WTC11 (cell line): ENCODE measurements at regions not wholly inside any gene's neighbourhood (a gene's known extent, or its start where the extent isn't known, plus 50 kb on each side); places are given as distances from the start of the nearest gene placed in this dataset.

ENCODE experiments used
- ATAC-seq: fragments of 200-7000 bp; cut with Tn5 transposase; 2 replicates; pipeline ENCODE4 v1.10.0; 2021; ENCODE audit warnings: mild to moderate bottlenecking, moderate library complexity
- CTCF ChIA-PET: fragments of 300-600 bp; sonication (Branson Sonifier 250); formaldehyde crosslinking; loops from one replicate; lab custom pipeline; 2021; ENCODE audit warnings: antibody characterized with exemption; lab: Charles Lee
- POLR2A ChIA-PET: fragments of 350-600 bp; sonication (Branson Sonifier 250); formaldehyde crosslinking; loops from one replicate; lab custom pipeline; 2021; ENCODE audit warnings: antibody characterized with exemption; lab: Charles Lee
- DNase-seq: peaks from one replicate; pipeline ENCODE4 v3.0.0; 2021; ENCODE audit warnings: low spot score
- H3K27ac Mint-ChIP-seq: 2 replicates; pipeline ENCODE4 v1.8.0; 2021; ENCODE audit warnings: mixed read lengths
- H3K27me3 Mint-ChIP-seq: 2 replicates; pipeline ENCODE4 v1.8.0; 2021; ENCODE audit warnings: low read depth, mild to moderate bottlenecking, moderate library complexity, mixed read lengths
- H3K36me3 Mint-ChIP-seq: 2 replicates; pipeline ENCODE4 v1.8.0; 2021; ENCODE audit warnings: mixed read lengths
- H3K4me1 Mint-ChIP-seq: 2 replicates; pipeline ENCODE4 v1.8.0; 2022; ENCODE audit warnings: mixed read lengths
- H3K4me3 Mint-ChIP-seq: 2 replicates; pipeline ENCODE4 v1.8.0; 2021; ENCODE audit warnings: mild to moderate bottlenecking, moderate library complexity, mixed read lengths
- H3K9me3 Mint-ChIP-seq: 2 replicates; pipeline ENCODE4 v1.8.0; 2021; ENCODE audit warnings: mixed read lengths
- ATF1 ChIP-seq: sonication (generic); formaldehyde crosslinking; IDR thresholded peaks from 2 replicates; pipeline ENCODE4 v1.8.1; 2023; ENCODE audit warnings: mild to moderate bottlenecking, moderate library complexity, missing genetic modification reagents
- CDX4 ChIP-seq: fragments of 250-450 bp; sonication (Bioruptor Pico); IDR thresholded peaks from 2 replicates; pipeline ENCODE4 v1.9.0; 2021; ENCODE audit warnings: moderate library complexity, mild to moderate bottlenecking, inconsistent platforms, borderline replicate concordance
- CREM ChIP-seq: sonication (generic); formaldehyde crosslinking; IDR thresholded peaks from 2 replicates; pipeline ENCODE4 v1.8.1; 2022; ENCODE audit warnings: mild to moderate bottlenecking, missing genetic modification reagents, moderate library complexity
- CTCF ChIP-seq: fragments of 200-600 bp; IDR thresholded peaks from 2 replicates; pipeline ENCODE4 v1.8.0; 2022; ENCODE audit warnings: antibody characterized with exemption
- ELF4 ChIP-seq: sonication (generic); formaldehyde crosslinking; IDR thresholded peaks from 2 replicates; pipeline ENCODE4 v1.8.1; 2022; ENCODE audit warnings: low read depth, mild to moderate bottlenecking, moderate library complexity, missing genetic modification reagents
- ESRRA ChIP-seq: sonication (generic); formaldehyde crosslinking; IDR thresholded peaks from 2 replicates; pipeline ENCODE4 v1.8.1; 2022; ENCODE audit warnings: mild to moderate bottlenecking, missing genetic modification reagents, borderline replicate concordance
- FOXP1 ChIP-seq: sonication (generic); formaldehyde crosslinking; IDR thresholded peaks from 2 replicates; pipeline ENCODE4 v1.8.0; 2022; ENCODE audit warnings: missing genetic modification reagents, mild to moderate bottlenecking, moderate library complexity, borderline replicate concordance
- GABPB1 ChIP-seq: sonication (generic); formaldehyde crosslinking; IDR thresholded peaks from 2 replicates; pipeline ENCODE4 v1.8.1; 2023; ENCODE audit warnings: mild to moderate bottlenecking, missing genetic modification reagents
- KAT7 ChIP-seq: sonication (generic); formaldehyde crosslinking; IDR thresholded peaks from 2 replicates; pipeline ENCODE4 v1.8.1; 2023; ENCODE audit warnings: missing genetic modification reagents, mild to moderate bottlenecking, borderline replicate concordance
- OVOL2 ChIP-seq: fragments of 250-450 bp; sonication (Bioruptor Pico); IDR thresholded peaks from 2 replicates; pipeline ENCODE4 v1.9.0; 2021; ENCODE audit warnings: mild to moderate bottlenecking, borderline replicate concordance
- PRDM15 ChIP-seq: sonication (generic); formaldehyde crosslinking; IDR thresholded peaks from 2 replicates; pipeline ENCODE4 v1.8.0; 2022; ENCODE audit warnings: missing genetic modification reagents
- RELA ChIP-seq: sonication (generic); formaldehyde crosslinking; IDR thresholded peaks from 2 replicates; pipeline ENCODE4 v1.8.1; 2022; ENCODE audit warnings: missing genetic modification reagents, mild to moderate bottlenecking, borderline replicate concordance
- TCF7 ChIP-seq: sonication (generic); formaldehyde crosslinking; IDR thresholded peaks from 2 replicates; pipeline ENCODE4 v1.8.0; 2022; ENCODE audit warnings: mild to moderate bottlenecking, low read depth, missing genetic modification reagents, moderate library complexity
- ZNF425 ChIP-seq: fragments of 250-450 bp; sonication (Bioruptor Pico); conservative IDR thresholded peaks from 2 replicates; pipeline ENCODE4 v1.9.0; 2021; ENCODE audit warnings: mild to moderate bottlenecking
- ZNF512 ChIP-seq: sonication (generic); formaldehyde crosslinking; IDR thresholded peaks from 2 replicates; pipeline ENCODE4 v1.8.1; 2022; ENCODE audit warnings: missing genetic modification reagents, borderline replicate concordance
- ZNF671 ChIP-seq: fragments of 250-450 bp; sonication (Bioruptor Pico); IDR thresholded peaks from 2 replicates; pipeline ENCODE4 v1.8.0; 2021; ENCODE audit warnings: mild to moderate bottlenecking
- TF ChIP-seq, protein P1 (sequence below): sonication (generic); formaldehyde crosslinking; IDR thresholded peaks from 2 replicates; pipeline ENCODE4 v1.8.0; 2023; ENCODE audit warnings: missing genetic modification reagents
- TF ChIP-seq, protein P2 (sequence below): sonication (generic); formaldehyde crosslinking; IDR thresholded peaks from 2 replicates; pipeline ENCODE4 v1.8.1; 2022; ENCODE audit warnings: low read depth, mild to moderate bottlenecking, moderate library complexity, missing genetic modification reagents, borderline replicate concordance
- TF ChIP-seq, protein P3 (sequence below): sonication (generic); formaldehyde crosslinking; IDR thresholded peaks from 2 replicates; pipeline ENCODE4 v1.8.0; 2022; ENCODE audit warnings: mild to moderate bottlenecking, missing genetic modification reagents

GRCh38 chr18:76130845-76131244, 364.2 kb downstream of the ZNF516 start:
- Mint-ChIP-seq H3K4me3 (no peak overlapping the region), H3K27me3 (no peaks in the 10 kb centered on the region), H3K9me3 (peaks cover 21% of the 10 kb centered on the region), H3K4me1 (no peaks in the 10 kb centered on the region), H3K36me3 (peaks cover 8% of the 10 kb centered on the region), H3K27ac (no peak overlapping the region)
- no peak for DNase-seq
- POLR2A ChIA-PET: no interaction called here
- CTCF ChIA-PET: no interaction called here
- TF ChIP-seq ELF4 (CRISPR knock-in tag) (no peak), ATF1 (CRISPR knock-in tag) (no peak), RELA (CRISPR knock-in tag) (no peak), KAT7 (CRISPR knock-in tag) (no peak), PRDM15 (no peak), CDX4 (CRISPR knock-in tag) (no peak), ZNF425 (CRISPR knock-in tag) (no peak), TCF7 (CRISPR knock-in tag) (no peak), ZNF671 (CRISPR knock-in tag) (no peak), CTCF (no peak), CREM (CRISPR knock-in tag) (no peak), ZNF512 (CRISPR knock-in tag) (no peak), ESRRA (CRISPR knock-in tag) (no peak), GABPB1 (CRISPR knock-in tag) (no peak), OVOL2 (no peak), FOXP1 (CRISPR knock-in tag) (no peak)
- TF ChIP-seq, protein P1, sequence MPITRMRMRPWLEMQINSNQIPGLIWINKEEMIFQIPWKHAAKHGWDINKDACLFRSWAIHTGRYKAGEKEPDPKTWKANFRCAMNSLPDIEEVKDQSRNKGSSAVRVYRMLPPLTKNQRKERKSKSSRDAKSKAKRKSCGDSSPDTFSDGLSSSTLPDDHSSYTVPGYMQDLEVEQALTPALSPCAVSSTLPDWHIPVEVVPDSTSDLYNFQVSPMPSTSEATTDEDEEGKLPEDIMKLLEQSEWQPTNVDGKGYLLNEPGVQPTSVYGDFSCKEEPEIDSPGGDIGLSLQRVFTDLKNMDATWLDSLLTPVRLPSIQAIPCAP: no peak
- TF ChIP-seq, protein P2, sequence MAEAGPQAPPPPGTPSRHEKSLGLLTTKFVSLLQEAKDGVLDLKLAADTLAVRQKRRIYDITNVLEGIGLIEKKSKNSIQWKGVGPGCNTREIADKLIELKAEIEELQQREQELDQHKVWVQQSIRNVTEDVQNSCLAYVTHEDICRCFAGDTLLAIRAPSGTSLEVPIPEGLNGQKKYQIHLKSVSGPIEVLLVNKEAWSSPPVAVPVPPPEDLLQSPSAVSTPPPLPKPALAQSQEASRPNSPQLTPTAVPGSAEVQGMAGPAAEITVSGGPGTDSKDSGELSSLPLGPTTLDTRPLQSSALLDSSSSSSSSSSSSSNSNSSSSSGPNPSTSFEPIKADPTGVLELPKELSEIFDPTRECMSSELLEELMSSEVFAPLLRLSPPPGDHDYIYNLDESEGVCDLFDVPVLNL (CRISPR knock-in tag): no peak
- TF ChIP-seq, protein P3, sequence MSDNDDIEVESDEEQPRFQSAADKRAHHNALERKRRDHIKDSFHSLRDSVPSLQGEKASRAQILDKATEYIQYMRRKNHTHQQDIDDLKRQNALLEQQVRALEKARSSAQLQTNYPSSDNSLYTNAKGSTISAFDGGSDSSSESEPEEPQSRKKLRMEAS (CRISPR knock-in tag): no peak
- ATAC-seq: no peak
